Neuronal stem cell (in vitro differentiated cells): ENCODE measurements at regions not wholly inside any gene's neighbourhood (a gene's known extent, or its start where the extent isn't known, plus 50 kb on each side); places are given as distances from the start of the nearest gene placed in this dataset.
"Not testable (repeated sequence)": the region's sequence is repeated elsewhere in the genome, so short reads cannot be mapped to it uniquely, and the experiment has no call there.

ENCODE experiments used
- DNase-seq: peaks from one replicate; pipeline ENCODE4 v3.0.0-alpha.2; 2013; ENCODE audit warnings: low spot score
- H2AFZ ChIP-seq: one replicate; pipeline ENCODE4 v1.6.1; 2013; ENCODE audit warnings: mild to moderate bottlenecking, low read length, inconsistent platforms
- H2AK5ac ChIP-seq: 2 replicates; pipeline ENCODE4 v1.6.1; 2013; ENCODE audit warnings: low read depth, mild to moderate bottlenecking, inconsistent platforms, low read length, moderate library complexity, mixed read lengths
- H2BK120ac ChIP-seq: 2 replicates; pipeline ENCODE4 v1.6.1; 2013; ENCODE audit warnings: low read depth, mild to moderate bottlenecking, inconsistent platforms, low read length, moderate library complexity, mixed read lengths
- H2BK12ac ChIP-seq: one replicate; pipeline ENCODE4 v1.6.1; 2013; ENCODE audit warnings: low read length, inconsistent platforms
- H2BK15ac ChIP-seq: 2 replicates; pipeline ENCODE4 v1.6.1; 2013; ENCODE audit warnings: mild to moderate bottlenecking, low read length, inconsistent platforms, mixed read lengths
- H2BK5ac ChIP-seq: one replicate; pipeline ENCODE4 v1.6.1; 2013; ENCODE audit warnings: inconsistent platforms, mild to moderate bottlenecking, low read length, moderate library complexity
- H3K14ac ChIP-seq: one replicate; pipeline ENCODE4 v1.6.1; 2013; ENCODE audit warnings: low read length, inconsistent platforms
- H3K18ac ChIP-seq: 2 replicates; pipeline ENCODE4 v1.6.1; 2013; ENCODE audit warnings: low read length, inconsistent platforms
- H3K23ac ChIP-seq: 2 replicates; pipeline ENCODE4 v1.6.1; 2013; ENCODE audit warnings: low read depth, mild to moderate bottlenecking, mixed read lengths, low read length, inconsistent platforms; ENCODE audit not compliant: poor library complexity
- H3K27ac ChIP-seq: replicated peaks from 3 replicates; pipeline ENCODE4 v1.5.1; 2013; ENCODE audit warnings: low read length, inconsistent platforms
- H3K27me3 ChIP-seq, 3 experiments: 2 replicates each; pipeline ENCODE4 v1.6.1; 2013; ENCODE audit warnings: low read length in 3 of 3, mild to moderate bottlenecking in 2 of 3, inconsistent platforms in 1 of 3, low read depth in 1 of 3, mixed read lengths in 1 of 3, moderate library complexity in 1 of 3; ENCODE audit not compliant: control insufficient read depth in 3 of 3, insufficient read depth in 3 of 3
- H3K36me3 ChIP-seq, 2 donors: replicated peaks in 1 of 2; 2 replicates each; pipeline ENCODE4 v1.6.1; 2013; ENCODE audit warnings: low read length in 2 of 2; ENCODE audit not compliant: control insufficient read depth in 2 of 2, insufficient read depth in 2 of 2
- H3K4ac ChIP-seq: 2 replicates; pipeline ENCODE4 v1.6.1; 2013; ENCODE audit warnings: inconsistent platforms, mild to moderate bottlenecking, low read length, moderate library complexity
- H3K4me1 ChIP-seq, 2 donors: 1 replicate in 1 of 2; 2 replicates in 1 of 2; pipeline ENCODE4 v1.6.1; 2013; ENCODE audit warnings: low read length in 2 of 2, low read depth in 1 of 2; ENCODE audit not compliant: control insufficient read depth in 2 of 2, insufficient read depth in 1 of 2
- H3K4me2 ChIP-seq: one replicate; pipeline ENCODE4 v1.6.1; 2013; ENCODE audit warnings: mild to moderate bottlenecking, low read length, inconsistent platforms; ENCODE audit not compliant: insufficient read depth, poor library complexity, severe bottlenecking
- H3K4me3 ChIP-seq, 2 donors: 2 replicates each; pipeline ENCODE4 v1.5.1; 2013; ENCODE audit warnings: low read length in 2 of 2, mild to moderate bottlenecking in 2 of 2, inconsistent platforms in 1 of 2, moderate library complexity in 1 of 2
- H3K79me1 ChIP-seq: one replicate; pipeline ENCODE4 v1.6.1; 2013; ENCODE audit warnings: low read depth, mild to moderate bottlenecking, inconsistent platforms, low read length, moderate library complexity
- H3K9ac ChIP-seq: one replicate; pipeline ENCODE4 v1.6.1; 2013; ENCODE audit warnings: mild to moderate bottlenecking, low read depth, low read length, inconsistent platforms; ENCODE audit not compliant: poor library complexity
- H3K9me3 ChIP-seq, 2 donors: replicated peaks in 1 of 2; 2 replicates each; pipeline versions ENCODE3 to v1.6.1; 2013; ENCODE audit warnings: low read length in 2 of 2, mild to moderate bottlenecking in 2 of 2, inconsistent platforms in 1 of 2, low read depth in 1 of 2, mixed read lengths in 1 of 2, moderate library complexity in 1 of 2; ENCODE audit not compliant: control insufficient read depth in 2 of 2, insufficient read depth in 1 of 2
- H4K8ac ChIP-seq: one replicate; pipeline ENCODE4 v1.6.1; 2013; ENCODE audit warnings: low read depth, mild to moderate bottlenecking, inconsistent platforms, low read length, moderate library complexity
- H4K91ac ChIP-seq: one replicate; pipeline ENCODE4 v1.6.1; 2013; ENCODE audit warnings: low read length, low read depth, mild to moderate bottlenecking, inconsistent platforms; ENCODE audit not compliant: poor library complexity
- WGBS, 2 donors: extraction: QIAGEN DNeasy Blood & Tissue Kit; methylation state at CpG; one replicate each; pipeline ENCODE4 v1.1.7; 2013; ENCODE audit warnings: missing lambda C conversion rate in 2 of 2, mixed read lengths in 1 of 2; ENCODE audit not compliant: insufficient read length in 2 of 2, insufficient replicate concordance in 1 of 2; ENCODE audit errors: extremely low coverage in 2 of 2; 5-methylcytosine and 5-hydroxymethylcytosine counted together

DNA sequence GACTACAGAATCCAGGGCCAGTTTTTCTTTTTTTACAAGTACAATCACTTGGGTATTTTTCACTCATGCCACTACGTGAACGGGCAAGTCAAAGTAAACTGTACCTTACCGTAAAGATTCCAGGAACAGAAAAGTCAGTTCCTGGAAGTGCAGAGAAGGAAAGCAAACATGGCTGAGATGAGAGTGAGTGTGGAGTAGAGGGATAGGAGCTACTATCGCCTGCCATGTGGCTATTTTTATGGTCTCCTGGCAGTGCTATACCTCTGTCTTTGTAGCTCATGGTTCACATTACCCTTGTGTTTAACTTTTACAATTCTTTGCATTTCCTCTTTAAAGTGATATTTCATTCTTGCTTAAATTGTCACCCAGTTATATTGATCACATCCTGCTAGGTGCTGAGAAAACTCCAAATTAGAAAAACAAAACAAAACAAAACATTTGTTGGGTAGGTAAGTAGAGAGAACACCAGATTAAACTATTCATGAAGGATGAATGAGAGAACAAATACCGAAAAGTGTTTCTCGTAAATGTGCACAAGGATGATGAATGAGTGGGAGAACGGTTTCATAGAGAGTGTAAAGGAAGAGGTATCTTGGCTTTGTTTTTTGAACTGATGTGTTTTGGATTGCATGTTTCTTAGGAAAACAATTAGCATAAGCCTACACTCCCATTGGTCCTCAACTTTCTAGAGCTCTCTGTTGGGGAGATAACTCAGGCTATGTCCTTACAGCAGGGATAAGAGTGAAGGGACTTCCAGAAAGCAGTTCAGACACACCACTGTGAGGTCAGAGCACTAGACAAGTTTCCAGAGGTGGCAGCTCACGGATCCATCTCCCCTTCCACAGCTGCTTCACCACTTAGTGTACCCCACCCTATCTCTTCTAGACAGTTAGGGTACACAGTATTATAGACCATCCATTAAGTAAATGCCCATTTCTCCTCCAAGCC, 163.7 kb downstream of the IPO8 start:
- H2BK5ac ChIP-seq: no peak overlapping the region
- no peak overlapping the region for H3K23ac ChIP-seq
- H3K36me3 ChIP-seq: no peaks in the 10 kb centered on the region
- DNase-seq: no peak
- no peak overlapping the region for H3K27ac ChIP-seq
- no peak overlapping the region for H3K4me3 ChIP-seq
- H4K8ac ChIP-seq: no peak overlapping the region
- no peaks in the 10 kb centered on the region for H3K9me3 ChIP-seq
- no peaks in the 10 kb centered on the region for H3K27me3 ChIP-seq
- H4K91ac ChIP-seq: no peak overlapping the region
- H2AFZ ChIP-seq: no peak overlapping the region
- H3K14ac ChIP-seq: no peak overlapping the region
- no peak overlapping the region for H3K9ac ChIP-seq
- no peaks in the 10 kb centered on the region for H3K79me1 ChIP-seq
- no CpG with 5 or more reads among the region's 8 CpGs for WGBS, 2 donors
- no peak overlapping the region for H3K18ac ChIP-seq
- no peak overlapping the region for H2AK5ac ChIP-seq
- H3K4me1 ChIP-seq: no peaks in the 10 kb centered on the region
- H3K4me2 ChIP-seq: no peak overlapping the region
- H2BK12ac ChIP-seq: no peak overlapping the region
- no peak overlapping the region for H2BK120ac ChIP-seq
- H3K4ac ChIP-seq: no peak overlapping the region
- no peak overlapping the region for H2BK15ac ChIP-seq

DNA sequence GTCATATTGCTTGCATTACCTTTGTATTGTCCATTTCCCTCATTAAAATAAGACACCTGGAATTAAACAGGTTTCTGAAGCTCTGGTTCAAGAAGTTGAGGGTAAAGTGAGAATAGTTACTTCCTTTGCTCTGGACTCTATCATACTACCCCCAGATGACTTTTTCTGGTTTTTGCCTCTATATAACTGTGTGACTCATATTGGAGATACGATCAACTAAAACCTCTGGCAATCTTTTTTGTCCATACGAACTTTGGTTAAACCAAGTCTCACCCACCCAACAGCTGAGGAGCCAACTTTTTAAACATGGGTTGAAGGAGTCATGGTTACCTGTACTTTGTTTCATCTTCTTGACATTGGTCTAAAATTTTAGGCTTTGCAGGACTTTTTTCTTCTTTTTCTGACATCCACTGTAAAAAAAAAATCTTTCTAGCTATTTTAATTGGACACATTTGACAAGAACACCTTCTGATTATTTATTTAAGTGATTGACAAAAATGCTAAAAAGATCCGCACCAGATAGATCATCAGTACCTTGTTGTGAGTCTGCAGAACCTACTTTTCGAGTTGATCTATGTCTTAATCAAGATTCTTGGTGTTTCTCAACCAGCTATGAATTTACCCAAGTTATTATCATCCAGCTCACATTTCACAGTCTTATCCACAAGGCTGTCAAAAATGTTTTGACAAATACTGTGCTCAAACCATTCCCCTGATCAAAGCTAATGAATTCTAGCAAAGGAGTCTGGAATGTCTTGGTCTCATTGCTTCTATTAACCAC, 166.0 kb downstream of the IPO8 start:
- H3K4me2 ChIP-seq: no peak overlapping the region
- WGBS, 2 donors: no CpG with 5 or more reads among the region's 4 CpGs

DNA sequence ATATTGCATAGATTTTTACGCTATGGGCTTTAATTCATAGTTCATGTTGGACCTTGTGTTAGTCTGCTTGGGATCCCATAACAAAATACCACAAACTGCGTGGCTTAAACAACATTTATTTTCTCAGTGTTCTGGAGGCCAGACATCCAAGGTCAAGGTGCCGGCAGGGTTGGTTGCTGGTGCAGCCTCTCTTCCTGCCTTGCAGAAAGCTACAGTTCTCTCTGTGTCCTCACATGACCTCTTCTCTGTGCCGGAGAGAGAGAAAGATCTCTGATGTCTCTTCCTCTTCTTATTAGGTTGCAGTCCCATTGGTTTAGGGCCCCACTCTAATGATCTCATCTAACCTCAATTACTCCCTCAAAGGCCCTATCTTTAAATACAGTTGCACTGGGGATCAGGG, 170.5 kb downstream of the IPO8 start:
- no peak overlapping the region for H2BK15ac ChIP-seq
- no peak overlapping the region for H2AFZ ChIP-seq
- no peak overlapping the region for H3K4ac ChIP-seq
- no peak overlapping the region for H2BK120ac ChIP-seq
- H3K9ac ChIP-seq: no peak overlapping the region
- no peak overlapping the region for H3K18ac ChIP-seq
- no peak overlapping the region for H4K91ac ChIP-seq
- no peak overlapping the region for H3K27ac ChIP-seq
- no peak overlapping the region for H3K23ac ChIP-seq
- no peaks in the 10 kb centered on the region for H3K79me1 ChIP-seq
- H3K36me3 ChIP-seq: no peaks in the 10 kb centered on the region
- H3K14ac ChIP-seq: no peak overlapping the region
- no peak for DNase-seq
- no CpG with 5 or more reads among the region's 4 CpGs for WGBS, 2 donors
- no peak overlapping the region for H2AK5ac ChIP-seq
- H4K8ac ChIP-seq: no peak overlapping the region
- no peaks in the 10 kb centered on the region for H3K4me1 ChIP-seq
- no peaks in the 10 kb centered on the region for H3K27me3 ChIP-seq
- no peak overlapping the region for H2BK12ac ChIP-seq
- H3K4me3 ChIP-seq: no peak overlapping the region
- H3K4me2 ChIP-seq: no peak overlapping the region
- H3K9me3 ChIP-seq: no peaks in the 10 kb centered on the region
- H2BK5ac ChIP-seq: no peak overlapping the region

More for the DNA sequence above, 166.0 kb downstream of the IPO8 start:
- Histone ChIP-seq H3K27ac (no peak overlapping the region), H3K36me3 (no peaks in the 10 kb centered on the region), H3K14ac (no peak overlapping the region), H4K91ac (no peak overlapping the region), H3K9me3 (no peaks in the 10 kb centered on the region), H3K27me3 (no peaks in the 10 kb centered on the region), H3K9ac (no peak overlapping the region), H3K18ac (no peak overlapping the region), H3K79me1 (no peaks in the 10 kb centered on the region), H3K23ac (no peak overlapping the region), H2AFZ (no peak overlapping the region), H2BK120ac (no peak overlapping the region), H2BK5ac (no peak overlapping the region), H3K4me3 (no peak overlapping the region), H3K4me1 (no peaks in the 10 kb centered on the region), H3K4ac (no peak overlapping the region), H2BK12ac (no peak overlapping the region), H2AK5ac (no peak overlapping the region), H4K8ac (no peak overlapping the region), H2BK15ac (no peak overlapping the region)
- DNase-seq: no peak

- not testable (repeated sequence) for H3K36me3 ChIP-seq, DNase-seq, H2AK5ac ChIP-seq, H4K91ac ChIP-seq, H3K27ac ChIP-seq, H3K9me3 ChIP-seq, H2BK120ac ChIP-seq, H2AFZ ChIP-seq, H2BK15ac ChIP-seq, H3K79me1 ChIP-seq, H3K4me2 ChIP-seq, H2BK12ac ChIP-seq, H3K14ac ChIP-seq, H3K4me1 ChIP-seq, H3K18ac ChIP-seq, H4K8ac ChIP-seq, H3K4ac ChIP-seq, H2BK5ac ChIP-seq, H3K4me3 ChIP-seq, H3K9ac ChIP-seq, H3K27me3 ChIP-seq, H3K23ac ChIP-seq
- WGBS, 2 donors: no CpG with 5 or more reads among the region's 4 CpGs
These were observed 175.4 kb downstream of the IPO8 start for GRCh38 chr12:30520285-30520684.
